ENCODE measurements at regions not wholly inside any gene's neighbourhood (a gene's known extent, or its start where the extent isn't known, plus 50 kb on each side); places are given as distances from the start of the nearest gene placed in this dataset.
"Not testable (repeated sequence)": the region's sequence is repeated elsewhere in the genome, so short reads cannot be mapped to it uniquely, and the experiment has no call there.

DNA sequence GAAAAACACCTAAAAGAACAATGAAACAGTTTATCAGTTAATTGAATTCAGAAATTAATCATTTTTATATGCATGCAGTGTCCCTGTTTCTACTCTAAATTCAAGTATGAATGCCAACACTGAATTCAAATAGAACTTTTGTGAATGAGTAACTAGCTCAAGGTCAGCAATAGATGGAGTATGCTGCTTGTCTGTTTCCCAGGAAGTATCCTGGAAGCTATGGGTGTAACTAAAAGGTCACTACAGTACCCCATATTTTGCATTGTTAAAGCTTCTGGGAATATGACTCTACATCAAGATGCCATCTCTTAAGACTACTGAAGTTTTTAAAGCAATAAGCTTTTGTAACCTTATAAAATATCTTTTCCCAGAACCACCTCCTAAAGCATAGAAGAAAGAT is 681.4 kb upstream of the FBXO33 start:
- no peak for DNase-seq

DNA sequence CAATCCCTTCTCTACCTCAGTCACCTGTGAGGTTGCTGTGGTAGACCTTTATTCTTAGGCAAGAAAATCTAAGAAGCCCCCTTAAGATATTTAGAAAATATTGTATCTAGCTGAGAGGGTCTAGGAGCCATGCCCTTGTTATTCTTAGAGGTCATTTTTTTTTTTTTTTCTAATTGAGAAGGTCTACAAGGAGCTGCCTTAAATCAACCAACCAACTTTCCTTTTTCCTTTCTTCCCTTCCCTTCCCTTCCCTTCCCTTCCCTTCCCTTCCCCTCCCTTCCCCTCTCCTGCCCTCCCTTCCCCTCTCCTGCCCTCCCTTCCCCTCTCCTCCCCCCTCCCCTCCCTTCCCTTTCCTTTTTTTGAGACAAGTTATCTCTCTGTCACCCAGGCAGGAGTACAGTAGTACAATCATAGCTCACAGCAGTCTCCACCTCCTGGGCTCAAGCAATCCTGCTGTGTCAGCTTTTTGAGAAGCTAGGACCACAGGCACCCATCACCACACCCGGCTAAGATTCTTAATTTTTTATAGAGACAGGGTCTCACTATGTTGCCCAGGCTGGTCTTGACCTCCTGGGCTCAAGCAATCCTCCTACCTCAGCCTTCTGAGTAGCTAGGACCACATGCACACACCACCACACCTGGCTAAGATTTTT is 668.4 kb upstream of the FBXO33 start:
- no peak for DNase-seq

DNA sequence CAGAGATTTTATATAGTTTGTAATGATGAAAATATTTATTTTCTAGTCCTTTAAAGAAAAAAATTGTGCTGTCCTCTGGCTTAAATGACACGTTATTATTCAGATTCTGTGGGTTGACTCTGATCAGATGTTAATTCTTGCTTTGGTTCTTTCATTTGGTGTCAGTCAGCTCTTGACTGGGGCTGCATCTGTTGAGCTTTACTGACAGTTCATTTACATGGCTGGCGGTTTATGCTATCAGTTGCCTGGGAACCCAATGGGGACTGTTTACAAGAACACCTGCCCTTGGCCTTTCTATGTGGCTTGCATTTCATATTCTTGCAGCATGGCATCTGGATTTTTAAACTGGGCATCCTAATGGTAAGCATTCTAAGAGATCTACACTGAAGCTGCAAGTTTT is 667.1 kb upstream of the FBXO33 start:
- no peak for DNase-seq

DNA sequence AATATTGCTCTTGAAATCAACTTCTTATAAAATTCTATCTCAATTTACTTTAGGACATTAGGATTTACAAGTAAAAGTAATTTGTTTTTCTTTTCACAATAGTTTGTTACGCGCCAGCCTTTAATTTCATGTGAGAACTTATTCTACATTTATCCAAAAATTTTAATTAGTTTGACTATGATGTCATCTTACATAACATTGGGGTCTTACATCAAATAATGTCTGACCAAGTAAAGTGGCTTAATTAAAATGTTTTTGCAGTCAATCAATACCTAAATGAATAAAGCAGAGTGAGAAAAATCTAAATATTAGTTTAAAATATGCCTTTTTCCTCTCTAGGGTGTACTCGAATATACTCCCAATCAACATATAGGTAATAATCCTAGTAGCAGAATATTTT is 666.2 kb upstream of the FBXO33 start:
- DNase-seq = no peak

DNA sequence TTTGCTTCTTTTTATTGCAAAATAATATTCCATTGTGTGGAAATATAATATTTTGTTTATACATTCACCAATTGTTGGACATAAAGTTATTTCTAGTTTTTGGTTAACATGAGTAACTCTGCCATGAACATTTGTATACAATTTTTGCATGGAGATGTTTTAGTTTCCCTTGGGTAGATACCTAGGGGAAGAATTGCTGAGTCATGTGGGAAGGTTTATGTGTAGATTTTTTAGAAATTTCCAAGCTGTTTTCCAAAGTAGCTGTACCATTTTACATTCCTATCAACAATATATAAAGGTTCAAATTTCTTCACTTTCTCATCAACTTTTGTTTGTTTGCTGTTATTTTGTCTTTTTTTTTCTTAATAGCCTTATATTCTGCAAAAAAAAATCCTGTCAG is 664.7 kb upstream of the FBXO33 start:
- DNase-seq = no peak

DNA sequence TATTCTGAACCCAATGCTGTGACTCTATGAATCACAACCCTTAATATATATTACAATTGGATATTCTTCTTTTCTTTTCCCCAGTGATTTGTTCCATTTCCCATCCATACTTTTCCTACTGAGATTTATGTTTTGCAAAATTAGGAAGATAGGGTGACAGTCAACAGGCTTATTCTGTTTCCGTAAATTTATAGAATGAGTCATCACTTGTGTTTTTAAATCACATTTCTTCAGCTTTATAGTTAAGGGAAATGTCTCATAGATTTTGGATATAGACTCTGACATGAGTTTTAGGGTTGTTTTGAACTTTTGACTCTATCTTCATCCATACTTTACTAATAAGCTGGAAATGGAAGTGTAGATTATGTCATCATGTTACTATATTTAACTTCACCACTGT is 661.6 kb upstream of the FBXO33 start:
- DNase-seq = no peak

DNA sequence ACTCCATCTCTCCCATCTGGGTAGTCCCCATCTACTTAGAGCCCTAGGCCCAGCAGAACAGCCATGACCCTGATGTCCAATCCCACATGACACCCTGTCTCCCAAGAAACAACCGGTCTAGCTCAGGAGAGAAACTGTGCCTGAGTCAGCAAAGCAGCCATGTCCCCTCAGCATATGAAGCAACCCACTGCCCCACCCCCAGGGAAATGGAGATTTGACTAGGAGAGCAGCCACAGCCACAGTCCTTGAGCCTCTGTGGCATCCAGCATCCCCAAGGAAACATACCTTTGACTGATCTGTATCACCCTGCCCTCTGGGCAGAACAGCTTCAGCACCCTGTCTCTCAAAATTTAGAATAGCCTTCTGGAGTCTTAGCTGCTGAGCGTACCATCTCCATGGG is 641.9 kb upstream of the FBXO33 start:
- no peak for DNase-seq

DNA sequence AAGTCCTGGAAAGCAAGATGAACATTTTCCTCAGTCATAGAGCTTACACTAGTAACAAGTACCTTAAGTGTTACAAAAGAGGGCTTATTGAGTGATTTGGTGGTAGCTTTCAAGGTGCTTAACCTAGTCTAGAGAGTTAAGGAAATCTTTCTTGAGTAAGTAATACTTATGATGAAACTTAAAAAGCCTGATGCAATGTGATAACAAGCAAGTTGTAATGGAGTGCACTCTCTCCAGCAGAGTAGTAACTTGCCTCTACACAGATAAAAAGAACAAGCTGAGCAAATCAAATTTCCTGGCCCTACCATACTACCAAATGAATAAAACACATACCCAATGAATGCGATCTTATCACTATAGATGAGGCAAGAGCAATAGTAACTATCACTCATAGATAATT is 639.9 kb upstream of the FBXO33 start:
- no peak for DNase-seq

DNA sequence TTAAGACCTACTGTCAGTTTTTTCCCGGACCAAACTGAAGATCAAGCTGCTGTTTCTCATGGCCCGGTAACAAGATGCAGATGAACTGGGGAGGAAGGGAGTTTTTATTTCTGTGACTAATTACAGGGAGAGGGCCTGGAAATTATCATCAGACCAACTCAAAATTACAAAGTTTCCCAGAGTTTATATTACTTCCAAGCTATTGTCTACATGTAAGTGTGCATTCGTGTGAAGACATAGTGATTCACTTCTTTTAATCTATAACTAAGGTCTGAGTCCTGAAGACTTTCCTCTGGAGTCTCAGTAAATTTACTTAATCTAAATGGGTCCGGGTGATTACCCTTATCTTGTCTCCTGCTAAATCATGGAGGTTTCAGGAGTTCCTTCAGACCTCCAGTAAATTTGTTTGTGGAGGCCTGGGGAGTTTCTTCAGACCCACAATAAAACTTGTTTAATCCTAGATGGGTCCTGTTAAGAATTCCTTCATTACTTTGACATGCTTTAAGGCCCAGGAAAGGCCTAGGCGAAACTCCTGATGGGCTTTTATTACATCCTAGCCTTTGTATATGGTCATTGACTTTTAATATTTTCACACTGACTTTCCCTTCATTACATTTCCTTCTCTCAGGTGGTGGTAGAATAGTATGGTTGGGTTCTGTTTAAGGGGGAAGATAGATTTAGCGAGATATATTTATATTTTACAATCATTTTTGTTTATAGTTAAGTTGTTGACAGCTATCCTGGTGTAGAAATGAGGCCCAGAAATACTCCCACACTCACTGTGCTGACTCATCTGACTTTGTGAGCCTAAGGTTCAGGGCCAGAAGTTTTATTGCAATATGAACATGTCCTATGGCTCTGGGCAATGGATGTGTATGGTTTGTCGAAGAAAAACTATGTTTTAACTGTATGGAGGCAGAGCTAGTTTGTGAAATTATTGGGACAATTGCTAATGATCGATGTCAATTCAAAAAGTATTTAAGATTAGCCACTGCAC is 627.0 kb upstream of the FBXO33 start:
- peak; percentile 29 for DNase-seq

DNA sequence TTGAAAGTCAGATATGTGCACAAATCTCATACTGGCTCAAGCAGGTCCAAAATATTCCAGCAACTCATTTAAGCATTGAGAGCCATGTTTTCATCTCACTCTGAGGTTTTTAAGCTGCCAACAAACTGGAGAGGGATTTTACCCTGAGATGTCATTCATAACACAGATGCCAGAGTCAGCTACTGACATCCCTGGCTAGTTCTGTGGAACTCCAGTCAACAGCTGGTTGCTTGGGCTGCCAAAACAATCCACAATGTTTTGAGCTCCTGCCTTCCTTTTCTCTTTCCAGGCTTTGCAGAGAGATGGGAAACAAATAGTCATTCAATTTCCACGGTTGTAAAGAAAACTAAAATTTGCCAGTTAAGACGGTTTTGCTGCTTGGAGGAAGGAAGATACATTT is 621.2 kb upstream of the FBXO33 start:
- DNase-seq = peak; percentile 84

DNA sequence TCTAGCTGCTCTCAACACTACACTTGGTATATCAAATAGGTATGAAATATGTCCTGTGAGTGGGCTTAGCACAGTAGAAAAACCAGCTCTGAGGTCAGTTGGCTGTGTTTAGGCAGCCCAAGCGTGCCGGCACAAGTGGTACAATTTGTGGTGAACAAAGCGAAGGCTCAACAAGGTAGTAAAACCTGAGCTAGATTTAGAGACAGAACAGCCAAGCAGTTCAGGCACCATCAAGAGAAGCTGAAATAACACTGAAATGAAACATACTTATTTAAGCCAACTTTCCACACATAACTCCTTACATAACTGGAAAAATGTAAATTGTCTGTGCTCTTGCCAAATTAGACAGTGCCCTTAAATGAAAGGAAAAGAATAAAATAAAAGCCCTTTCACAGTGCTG is 596.8 kb upstream of the FBXO33 start:
- no peak for DNase-seq

DNA sequence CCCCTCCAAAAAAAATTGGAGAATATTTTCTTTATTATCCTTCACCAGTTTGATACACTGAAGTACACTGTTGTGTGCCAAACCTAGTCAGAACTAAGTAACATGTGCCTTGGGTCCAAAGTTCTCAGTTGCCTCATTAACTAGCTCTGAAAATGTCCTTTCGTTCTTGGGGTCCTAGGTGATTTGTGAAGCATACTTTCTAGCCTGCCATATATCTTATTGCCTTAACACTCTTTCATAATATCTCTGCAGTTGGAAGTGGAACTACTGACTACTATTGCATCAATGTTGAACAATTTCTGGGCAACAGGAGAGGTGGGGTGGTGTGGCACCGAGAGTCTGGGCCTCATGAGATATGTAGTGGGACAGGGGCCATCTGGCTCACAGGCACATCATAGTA is 592.9 kb upstream of the FBXO33 start:
- no peak for DNase-seq

DNA sequence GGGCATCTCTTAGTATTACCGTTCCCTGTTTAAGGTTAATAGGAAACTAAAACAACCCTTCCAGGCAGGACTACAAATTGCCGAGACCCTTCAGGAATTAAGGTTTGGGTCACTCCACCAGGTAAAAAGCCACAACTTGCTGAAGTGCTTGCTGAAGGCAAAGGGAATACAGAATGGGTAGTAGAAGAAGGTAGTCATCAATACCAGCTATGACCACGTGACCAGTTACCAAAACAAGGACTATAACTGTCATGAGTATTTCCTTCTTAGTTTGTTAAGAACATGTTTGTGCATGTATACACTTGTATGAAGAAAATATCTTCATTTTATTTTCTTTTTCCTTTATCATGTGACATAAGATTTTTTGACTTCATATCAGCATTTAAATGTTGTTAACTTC is 578.7 kb upstream of the FBXO33 start:
- no peak for DNase-seq

DNA sequence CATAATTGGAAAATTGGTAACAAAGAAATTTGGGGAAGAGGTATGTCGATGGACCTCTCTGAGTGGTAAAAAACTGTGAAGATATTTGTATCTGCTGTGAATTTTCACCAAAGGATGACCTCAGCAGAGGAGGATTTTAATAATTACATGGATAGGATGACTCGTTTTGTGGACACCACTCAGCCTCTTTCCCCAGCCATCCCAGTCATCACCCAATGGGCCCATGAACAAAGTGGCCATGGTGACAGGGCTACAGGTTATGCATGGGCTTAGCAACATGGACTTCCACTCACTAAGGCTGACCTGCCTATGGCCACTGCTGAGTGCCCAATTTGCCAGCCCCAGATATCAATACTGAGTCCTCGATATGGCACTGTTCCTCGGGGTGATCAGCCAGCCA is 577.5 kb upstream of the FBXO33 start:
- no peak for DNase-seq

DNA sequence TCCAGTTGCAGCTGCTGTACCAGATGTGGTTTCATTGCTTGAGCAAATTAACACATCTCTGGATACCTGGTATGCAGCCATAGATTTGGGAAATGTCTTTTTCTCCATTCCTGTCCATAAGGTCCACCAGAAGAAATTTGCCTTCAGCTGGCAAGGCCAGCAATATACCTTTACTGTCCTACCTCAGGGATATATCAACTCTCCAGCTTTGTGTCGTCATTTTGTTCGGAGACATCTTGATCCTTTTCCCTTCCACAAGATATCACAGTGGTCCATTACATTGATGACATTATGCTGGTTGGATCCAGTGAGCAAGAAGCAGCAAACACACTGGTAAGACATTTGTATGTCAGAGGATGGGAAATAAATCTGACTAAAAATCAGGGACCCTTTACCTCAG is 576.1 kb upstream of the FBXO33 start:
- not testable (repeated sequence) for DNase-seq

DNA sequence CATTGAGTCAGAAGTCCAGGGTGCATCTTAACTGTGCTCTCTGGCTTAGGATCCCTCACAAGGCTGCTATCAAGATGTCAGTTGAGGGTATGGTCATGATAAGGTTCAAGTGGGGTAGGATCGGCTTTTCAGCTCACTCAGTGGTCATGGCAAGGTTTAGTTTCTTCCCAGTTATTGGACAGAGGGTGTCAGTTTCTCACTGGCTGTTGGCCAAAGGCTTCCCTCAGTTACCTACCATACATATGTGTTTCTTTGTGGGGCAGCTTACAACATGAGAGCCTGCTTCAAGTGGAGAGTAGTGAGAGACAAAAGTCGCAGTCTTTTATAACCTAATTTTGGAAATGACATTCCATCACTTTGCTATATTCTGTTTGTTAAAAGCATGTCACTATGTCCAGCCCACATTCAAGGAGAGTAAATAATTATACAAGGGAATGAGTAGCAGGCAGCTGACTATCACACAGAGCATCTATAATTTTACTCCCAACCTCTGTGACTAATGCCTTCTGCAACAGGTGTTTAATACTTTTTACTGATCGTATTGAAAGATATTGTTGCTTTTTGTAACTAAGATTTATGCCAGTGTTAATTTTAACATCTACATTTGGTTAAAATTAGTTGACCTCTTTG is 572.8 kb upstream of the FBXO33 start:
- no peak for DNase-seq

DNA sequence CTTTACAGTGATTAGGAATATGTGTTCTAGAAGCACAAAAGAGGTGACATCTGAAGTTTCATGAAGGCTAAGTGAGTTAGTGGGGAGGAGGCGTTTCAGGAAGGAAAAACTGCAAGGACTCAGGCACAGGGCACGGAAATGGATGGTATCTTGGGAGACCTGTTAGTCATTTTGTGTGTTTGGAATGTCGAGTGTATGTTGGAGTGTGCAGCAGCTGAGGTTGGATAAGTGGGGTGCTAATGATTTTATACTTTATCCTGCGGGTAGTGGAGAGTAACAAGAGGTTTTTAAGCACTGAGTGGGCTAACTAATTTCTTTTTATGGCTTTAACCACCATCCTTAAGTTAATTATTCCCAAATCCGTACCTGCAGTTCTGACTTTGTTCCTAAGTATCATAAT is 571.5 kb upstream of the FBXO33 start:
- DNase-seq = no peak

DNA sequence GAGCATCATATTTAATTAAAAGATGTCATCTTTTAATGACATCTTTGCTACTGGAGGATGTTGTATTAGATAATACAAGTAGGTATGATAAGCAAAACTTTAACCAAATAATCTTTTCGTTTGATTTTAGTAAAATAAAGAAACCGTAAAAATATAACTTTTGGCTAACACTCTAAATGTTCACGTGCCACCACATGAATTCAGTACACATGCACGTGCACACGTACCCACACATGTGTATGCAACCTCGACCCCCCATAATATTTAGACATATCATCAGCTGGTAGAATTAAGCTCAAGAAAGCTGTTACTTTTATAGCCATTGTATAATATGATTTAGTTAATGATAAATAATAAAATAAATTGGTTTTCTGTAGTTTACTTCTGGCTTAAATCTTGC is 566.6 kb upstream of the FBXO33 start:
- no peak for DNase-seq

DNA sequence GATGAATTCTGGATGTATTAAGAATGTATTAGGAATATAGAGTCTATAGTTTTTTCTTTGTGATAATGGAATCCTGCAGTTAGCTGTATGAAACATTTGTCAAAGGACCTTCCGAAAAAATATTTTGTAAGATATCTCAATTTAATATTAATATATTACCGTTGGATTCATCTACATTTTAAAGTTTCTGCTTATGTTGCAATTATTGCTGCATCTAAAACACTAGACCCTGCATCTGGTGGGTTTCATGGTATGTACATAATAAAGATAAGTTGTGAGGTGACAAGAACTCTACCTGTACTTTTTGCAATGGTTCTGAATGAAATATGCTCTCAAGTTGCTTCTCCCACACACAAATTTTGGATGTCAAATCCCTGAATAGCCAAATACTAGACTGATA is 565.9 kb upstream of the FBXO33 start:
- no peak for DNase-seq

DNA sequence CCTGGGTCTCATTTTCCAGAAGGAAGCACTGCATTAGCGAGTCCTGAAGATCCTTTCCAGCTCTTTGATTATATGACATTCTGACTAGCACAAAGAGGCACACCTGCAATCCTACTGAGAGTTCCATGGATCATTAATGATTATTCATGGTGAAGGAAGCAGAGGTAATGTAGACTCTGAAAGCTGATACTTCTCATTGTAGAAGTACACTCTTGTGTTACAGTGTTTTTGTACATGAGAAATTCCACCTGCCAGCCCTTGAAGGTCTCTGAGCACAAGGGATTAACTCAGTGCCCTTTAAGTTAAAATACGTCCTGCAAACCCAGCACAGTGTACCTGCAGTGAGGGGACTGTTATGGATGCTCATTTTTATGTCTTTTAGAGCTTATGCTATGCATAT is 558.8 kb upstream of the FBXO33 start:
- no peak for DNase-seq

DNA sequence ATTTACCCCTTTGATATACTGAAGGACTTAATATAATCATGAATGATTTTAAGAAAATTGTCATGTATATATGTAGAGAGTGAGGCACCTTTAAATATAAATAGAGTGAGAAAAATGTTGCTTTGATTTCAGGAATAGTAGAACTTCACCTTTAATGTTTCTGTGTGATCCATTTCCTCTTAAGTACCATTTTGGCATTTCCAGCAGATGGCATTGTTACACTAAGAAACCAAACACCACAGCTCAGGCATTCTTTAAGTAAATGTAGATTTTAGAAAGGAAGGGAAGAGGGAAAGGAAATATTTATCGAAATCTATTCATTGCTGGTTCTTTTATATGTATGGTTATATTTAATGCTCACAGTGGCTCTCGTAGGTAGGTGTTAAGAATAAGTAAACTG is 556.7 kb upstream of the FBXO33 start:
- peak; percentile 77 for DNase-seq

DNA sequence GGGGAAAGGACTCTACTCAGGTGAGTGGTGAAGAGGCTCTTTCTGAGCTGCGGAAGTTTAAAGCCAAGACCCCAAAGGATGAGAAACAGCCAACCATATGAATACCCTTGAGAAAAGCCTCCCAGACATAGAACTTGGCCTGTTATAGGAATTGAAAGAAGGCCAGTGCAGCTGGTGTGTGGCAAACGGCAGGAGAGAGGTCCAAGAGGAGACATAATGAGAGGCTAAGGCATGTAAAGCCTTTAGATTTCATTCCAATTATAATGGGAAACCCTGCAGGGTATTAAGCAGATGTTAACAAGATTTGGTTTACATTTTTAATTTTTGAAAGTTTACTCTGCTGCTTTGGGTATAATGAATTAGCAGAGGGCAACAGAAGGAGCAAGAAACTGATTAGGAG is 552.1 kb upstream of the FBXO33 start:
- DNase-seq = peak; percentile 62

DNA sequence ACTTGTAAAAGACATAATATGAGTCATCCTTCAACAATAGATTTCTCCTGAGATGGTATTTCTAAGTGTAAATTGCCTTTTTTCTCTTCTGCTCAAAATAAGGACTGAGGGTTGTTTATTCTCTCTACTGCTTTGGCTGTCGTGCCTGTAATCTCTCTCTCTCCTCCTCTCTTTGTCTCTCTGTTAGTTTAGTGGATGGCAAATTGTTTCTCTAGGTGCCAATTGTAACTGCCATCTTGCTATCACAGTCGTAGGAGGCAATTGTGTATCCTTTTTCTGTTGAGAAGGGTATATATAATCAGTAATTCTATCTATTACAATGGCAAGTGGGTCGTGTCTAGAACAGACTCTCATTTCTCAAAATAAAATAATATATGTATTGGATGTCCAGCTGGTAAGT is 545.0 kb upstream of the FBXO33 start:
- no peak for DNase-seq

All from tongue (tissue), 1 donor.